Testis (tissue), 2 donors: ENCODE measurements at regions not wholly inside any gene's neighbourhood (a gene's known extent, or its start where the extent isn't known, plus 50 kb on each side); places are given as distances from the start of the nearest gene placed in this dataset.

Source experiments
- POLR2A ChIP-seq: fragments of 450-650 bp; IDR thresholded peaks from one replicate; pipeline ENCODE4 v1.6.1; 2017; ENCODE audit warnings: antibody characterized with exemption, mild to moderate bottlenecking, moderate library complexity
- TF ChIP-seq, protein P1 (sequence below), 3 experiments: fragments of 450-650 bp in 2 of 3; fragments of 200-600 bp in 1 of 3; sonication (generic) in 1 of 3; IDR thresholded peaks; one replicate each; pipeline ENCODE4 v1.5.1; 2016 to 2019; ENCODE audit warnings: antibody characterized with exemption in 3 of 3, mild to moderate bottlenecking in 2 of 3, moderate library complexity in 1 of 3

DNA sequence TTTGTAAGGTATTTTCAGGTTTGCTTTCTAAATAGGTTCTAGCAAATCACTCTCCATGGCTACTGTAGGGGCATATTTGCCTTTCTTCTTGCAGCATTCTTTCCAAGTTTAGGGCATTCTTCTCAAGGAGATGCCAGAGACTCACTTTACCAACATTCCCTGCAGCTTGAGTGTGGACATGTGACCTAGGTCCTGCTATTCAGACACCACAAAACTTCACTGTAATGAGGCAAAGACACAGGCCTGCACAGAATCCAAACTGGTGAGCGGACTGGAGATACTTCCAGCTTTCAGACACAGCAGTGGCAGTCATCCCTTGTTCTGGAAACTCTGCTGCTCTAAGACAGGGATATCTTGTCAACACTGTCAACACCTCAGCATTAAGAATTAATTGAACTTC is 146.4 kb upstream of the PFN2 start:
- TF ChIP-seq, protein P1, sequence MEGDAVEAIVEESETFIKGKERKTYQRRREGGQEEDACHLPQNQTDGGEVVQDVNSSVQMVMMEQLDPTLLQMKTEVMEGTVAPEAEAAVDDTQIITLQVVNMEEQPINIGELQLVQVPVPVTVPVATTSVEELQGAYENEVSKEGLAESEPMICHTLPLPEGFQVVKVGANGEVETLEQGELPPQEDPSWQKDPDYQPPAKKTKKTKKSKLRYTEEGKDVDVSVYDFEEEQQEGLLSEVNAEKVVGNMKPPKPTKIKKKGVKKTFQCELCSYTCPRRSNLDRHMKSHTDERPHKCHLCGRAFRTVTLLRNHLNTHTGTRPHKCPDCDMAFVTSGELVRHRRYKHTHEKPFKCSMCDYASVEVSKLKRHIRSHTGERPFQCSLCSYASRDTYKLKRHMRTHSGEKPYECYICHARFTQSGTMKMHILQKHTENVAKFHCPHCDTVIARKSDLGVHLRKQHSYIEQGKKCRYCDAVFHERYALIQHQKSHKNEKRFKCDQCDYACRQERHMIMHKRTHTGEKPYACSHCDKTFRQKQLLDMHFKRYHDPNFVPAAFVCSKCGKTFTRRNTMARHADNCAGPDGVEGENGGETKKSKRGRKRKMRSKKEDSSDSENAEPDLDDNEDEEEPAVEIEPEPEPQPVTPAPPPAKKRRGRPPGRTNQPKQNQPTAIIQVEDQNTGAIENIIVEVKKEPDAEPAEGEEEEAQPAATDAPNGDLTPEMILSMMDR (IDR thresholded peaks at IDR 0.05) = no peak
- TF ChIP-seq POLR2A = no peak
